Activated CD4-positive, alpha-beta T cell treated with anti-CD3 and anti-CD28 coated beads, Interleukin-2, Interleukin-6, amounts not matched to agents 100 ng/mL and 50 ng/mL, durations not matched to agents 16 hours and 8 hours (primary cell): ENCODE measurements at regions not wholly inside any gene's neighbourhood (a gene's known extent, or its start where the extent isn't known, plus 50 kb on each side); places are given as distances from the start of the nearest gene placed in this dataset.

ENCODE experiments used
- DNase-seq: peaks from one replicate; pipeline ENCODE4 v3.0.0-alpha.2; 2020

DNA sequence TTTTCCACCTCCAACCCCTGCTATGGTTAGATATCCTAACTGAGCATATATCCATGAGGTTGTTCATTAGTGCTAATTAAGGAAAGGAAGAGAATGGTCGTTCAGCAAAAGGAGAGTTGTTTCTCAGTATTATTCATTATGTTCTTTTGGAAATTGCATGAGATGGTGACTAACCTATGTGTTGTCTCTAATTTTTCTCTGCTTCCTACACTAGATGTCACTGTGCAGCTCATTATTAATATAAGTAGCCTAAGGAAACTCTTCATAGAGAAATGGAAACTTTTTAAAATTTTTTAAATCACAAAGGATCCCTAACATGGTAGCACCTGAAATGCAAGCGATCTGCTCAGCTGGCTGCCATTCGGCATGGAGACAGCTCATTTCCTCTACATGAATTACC is 67.7 kb upstream of the FAM9A start:
- DNase-seq, result no peak

DNA sequence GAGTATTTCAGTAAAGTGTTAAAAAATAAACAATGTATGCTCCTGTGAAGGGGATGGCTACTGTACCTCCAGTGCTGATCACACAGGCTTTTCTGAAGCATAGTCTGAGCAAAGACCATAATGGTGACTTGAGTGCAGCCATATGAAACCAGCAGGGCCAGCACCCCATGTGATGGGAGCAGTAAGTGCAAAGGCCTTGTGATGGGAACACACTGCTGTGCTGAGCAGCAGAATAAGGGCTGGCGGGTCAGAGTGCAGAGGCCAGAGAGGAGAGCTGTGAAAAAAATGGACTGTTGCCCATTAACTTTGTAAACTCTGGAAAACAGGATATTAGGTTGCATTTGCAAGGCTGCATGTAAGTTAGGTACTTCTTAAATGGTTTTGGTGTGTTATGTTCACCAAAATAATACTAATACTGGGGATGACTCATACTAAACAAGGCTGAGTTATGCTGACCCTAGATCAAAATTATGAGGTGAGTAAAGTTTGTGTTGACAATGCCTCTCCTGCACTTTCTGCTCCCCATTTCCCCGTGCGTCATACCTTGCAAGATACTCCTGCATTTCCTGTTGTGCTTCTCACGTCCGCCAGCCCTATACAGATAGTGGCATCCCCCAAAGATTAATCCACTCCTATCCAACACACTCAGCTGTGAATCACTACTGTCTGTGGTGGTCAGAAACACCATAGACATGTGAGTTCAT is 67.0 kb upstream of the FAM9A start:
- DNase-seq, result no peak

DNA sequence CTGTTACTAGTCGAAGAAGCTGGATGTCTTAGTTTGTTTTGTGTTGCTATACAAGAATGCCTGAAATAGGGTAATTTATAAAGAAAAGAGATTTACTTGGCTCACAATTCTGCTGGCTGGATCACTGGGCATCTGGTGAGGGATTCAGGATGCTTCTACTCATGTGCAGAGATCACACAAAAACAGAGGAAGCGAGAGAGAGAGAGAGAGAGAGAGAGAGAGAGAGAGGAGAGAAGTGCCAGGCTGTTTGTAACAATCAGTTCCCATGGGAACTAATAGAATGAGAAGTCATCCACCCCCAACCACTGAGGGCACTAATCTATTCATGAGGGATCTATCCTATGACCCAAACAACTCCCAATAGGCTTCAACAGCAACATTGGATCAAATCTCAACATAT is 66.2 kb upstream of the FAM9A start:
- no peak for DNase-seq

- no peak for DNase-seq
Measured at GRCh38 chrX:8864161-8864560, 63.0 kb upstream of the FAM9A start.

DNA sequence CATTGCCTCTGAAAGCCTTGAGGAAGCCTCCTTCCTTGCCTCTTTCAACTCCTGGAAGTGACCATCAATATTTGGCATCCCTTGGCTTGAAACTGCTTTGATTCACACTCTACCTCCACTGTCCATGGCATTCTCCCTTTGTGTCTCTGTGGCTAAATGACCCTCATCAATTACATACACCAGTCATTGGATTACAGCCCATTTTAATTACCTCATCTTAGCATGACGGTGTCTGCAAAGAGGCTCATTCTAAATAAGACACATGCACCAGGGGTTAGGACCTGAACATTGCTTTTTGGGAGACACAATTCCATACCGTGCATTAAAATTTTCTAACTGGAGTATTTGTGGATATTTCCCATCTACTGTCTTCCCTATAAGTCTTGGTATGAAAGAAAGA is 60.7 kb upstream of the FAM9A start:
- DNase-seq, result no peak

- DNase-seq, result no peak
Measured at GRCh38 chrX:8851231-8851886, 50.2 kb upstream of the FAM9A start.
